Tibial nerve (tissue), 4 donors: ENCODE measurements at regions not wholly inside any gene's neighbourhood (a gene's known extent, or its start where the extent isn't known, plus 50 kb on each side); places are given as distances from the start of the nearest gene placed in this dataset.

Source experiments
- CTCF ChIP-seq, 5 experiments: fragments of 200-600 bp in 3 of 5; fragments of 450-650 bp in 2 of 5; sonication (generic) in 3 of 5; IDR thresholded peaks; one replicate each; pipeline ENCODE4 v1.5.1; 2016 to 2019; ENCODE audit warnings: antibody characterized with exemption in 5 of 5, mild to moderate bottlenecking in 3 of 5, moderate library complexity in 2 of 5
- EP300 ChIP-seq, 2 donors: sonication (generic); formaldehyde crosslinking; IDR thresholded peaks; one replicate each; pipeline ENCODE4 v1.6.1; 2017; ENCODE audit warnings: antibody characterized with exemption in 2 of 2, mild to moderate bottlenecking in 1 of 2
- POLR2A ChIP-seq, 2 donors: fragments of 450-650 bp; IDR thresholded peaks; one replicate each; pipeline ENCODE4 v1.6.1; 2017; ENCODE audit warnings: antibody characterized with exemption in 2 of 2, mild to moderate bottlenecking in 2 of 2, moderate library complexity in 2 of 2

- no peak for TF ChIP-seq POLR2A (IDR thresholded peaks at IDR 0.05)
- TF ChIP-seq EP300 (IDR thresholded peaks at IDR 0.05), result no peak
- TF ChIP-seq CTCF (IDR thresholded peaks at IDR 0.05), result no peak
Measured at GRCh38 chr9:11340654-11341053, 727.9 kb upstream of the PTPRD start.
